ENCODE measurements at regions not wholly inside any gene's neighbourhood (a gene's known extent, or its start where the extent isn't known, plus 50 kb on each side); places are given as distances from the start of the nearest gene placed in this dataset.

DNA sequence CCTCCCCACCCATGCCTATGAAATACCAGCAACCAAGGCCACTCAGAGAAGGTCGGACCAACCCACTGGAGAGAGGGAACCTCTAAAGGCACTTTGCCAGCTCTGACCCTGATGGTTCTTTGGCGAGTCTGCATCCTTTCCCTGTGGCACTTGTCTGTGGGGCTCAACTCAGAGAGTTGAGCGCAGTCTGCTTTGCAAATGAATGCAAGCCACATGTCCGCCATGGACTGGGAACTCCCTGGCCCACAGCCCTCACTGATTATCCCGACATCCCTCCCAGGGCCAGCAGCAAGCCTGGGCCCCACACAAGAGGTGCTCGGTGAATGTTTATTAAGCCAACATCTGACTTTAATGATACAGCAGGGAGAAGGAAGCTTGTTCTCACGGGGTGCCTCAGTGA is 55.5 kb upstream of the HES1 start:
- TF ChIP-seq, protein P1, sequence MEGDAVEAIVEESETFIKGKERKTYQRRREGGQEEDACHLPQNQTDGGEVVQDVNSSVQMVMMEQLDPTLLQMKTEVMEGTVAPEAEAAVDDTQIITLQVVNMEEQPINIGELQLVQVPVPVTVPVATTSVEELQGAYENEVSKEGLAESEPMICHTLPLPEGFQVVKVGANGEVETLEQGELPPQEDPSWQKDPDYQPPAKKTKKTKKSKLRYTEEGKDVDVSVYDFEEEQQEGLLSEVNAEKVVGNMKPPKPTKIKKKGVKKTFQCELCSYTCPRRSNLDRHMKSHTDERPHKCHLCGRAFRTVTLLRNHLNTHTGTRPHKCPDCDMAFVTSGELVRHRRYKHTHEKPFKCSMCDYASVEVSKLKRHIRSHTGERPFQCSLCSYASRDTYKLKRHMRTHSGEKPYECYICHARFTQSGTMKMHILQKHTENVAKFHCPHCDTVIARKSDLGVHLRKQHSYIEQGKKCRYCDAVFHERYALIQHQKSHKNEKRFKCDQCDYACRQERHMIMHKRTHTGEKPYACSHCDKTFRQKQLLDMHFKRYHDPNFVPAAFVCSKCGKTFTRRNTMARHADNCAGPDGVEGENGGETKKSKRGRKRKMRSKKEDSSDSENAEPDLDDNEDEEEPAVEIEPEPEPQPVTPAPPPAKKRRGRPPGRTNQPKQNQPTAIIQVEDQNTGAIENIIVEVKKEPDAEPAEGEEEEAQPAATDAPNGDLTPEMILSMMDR (conservative IDR thresholded peaks at IDR 0.05 in 1 of 2, IDR thresholded peaks at IDR 0.05 in 1 of 2; ENCODE audit: extremely low read depth in 1 of 2, insufficient read depth in 1 of 2, low read depth in 1 of 2, low read length in 2 of 2): no peak
- TF ChIP-seq EZH2 (IDR thresholded peaks at IDR 0.05; ENCODE audit: borderline replicate concordance, low read length): no peak
